GM12878 (cell line): ENCODE measurements at regions not wholly inside any gene's neighbourhood (a gene's known extent, or its start where the extent isn't known, plus 50 kb on each side); places are given as distances from the start of the nearest gene placed in this dataset.

Source experiments
- ATAC-seq: fragments of 200-7000 bp; cut with Tn5 transposase; 3 replicates; pipeline ENCODE4 v1.9.1; 2020; ENCODE audit warnings: mild to moderate bottlenecking, moderate library complexity
- BruUV-seq: library from RNA; stranded (reverse); fragments of 400-500 nt; replicated peaks from 2 replicates; lab custom pipeline; 2021; lab: Mats Ljungman, UMichigan
- CTCF ChIA-PET: fragments of 300-600 bp; sonication (Branson Sonifier 250); formaldehyde crosslinking; extraction: SDS; loops from one replicate; lab custom pipeline; 2021; ENCODE audit warnings: inconsistent platforms; lab: Yijun Ruan, JAX
- POLR2A ChIA-PET: fragments of 350-600 bp; formaldehyde crosslinking; extraction: SDS; loops from one replicate; lab custom pipeline; 2021; ENCODE audit warnings: inconsistent platforms; lab: Charles Lee
- RAD21 ChIA-PET: fragments of 300-600 bp; sonication (Branson Sonifier 250); formaldehyde crosslinking; loops from one replicate; lab custom pipeline; 2023; ENCODE audit warnings: antibody characterized with exemption; ENCODE audit not compliant: unreplicated experiment; lab: Charles Lee
- SMC1A ChIA-PET: fragments of 300-600 bp; sonication (Branson Sonifier 250); formaldehyde crosslinking; loops from one replicate; lab custom pipeline; 2023; ENCODE audit not compliant: unreplicated experiment, uncharacterized antibody; lab: Charles Lee
- DNase-seq: peaks from one replicate; pipeline ENCODE4 v3.0.0-alpha.2; 2011; ENCODE audit warnings: low read depth, low spot score
- FAIRE-seq: peaks from 3 replicates; lab custom pipeline; 2011; peaks lifted over from hg19 to GRCh38; lab: Jason Lieb, UNC
- H2AFZ ChIP-seq: 2 replicates; pipeline ENCODE4 v1.6.0; 2011; ENCODE audit warnings: low read depth, low read length, control low read depth; ENCODE audit not compliant: control insufficient read depth
- H3K27ac ChIP-seq: 2 replicates; pipeline ENCODE4 v1.5.1; 2011; ENCODE audit warnings: control low read depth; ENCODE audit not compliant: control insufficient read depth, insufficient read depth
- H3K27me3 ChIP-seq, 2 experiments: replicated peaks in 1 of 2; 2 replicates each; pipeline versions ENCODE4 v1.6.0 to v1.6.1; 2011; ENCODE audit warnings: low read length in 1 of 2; ENCODE audit not compliant: control insufficient read depth in 2 of 2, insufficient read depth in 2 of 2
- H3K36me3 ChIP-seq, 2 experiments: 2 replicates each; pipeline ENCODE4 v1.5.1; 2011; ENCODE audit warnings: low read length in 1 of 2; ENCODE audit not compliant: control insufficient read depth in 2 of 2, insufficient read depth in 2 of 2
- H3K4me1 ChIP-seq: 2 replicates; pipeline ENCODE4 v1.6.1; 2011; ENCODE audit warnings: mild to moderate bottlenecking, low read length, moderate library complexity, mixed read lengths; ENCODE audit not compliant: control insufficient read depth, insufficient read depth
- H3K4me2 ChIP-seq: 2 replicates; pipeline ENCODE4 v1.6.0; 2011; ENCODE audit warnings: control low read depth; ENCODE audit not compliant: control insufficient read depth, insufficient read depth
- H3K4me3 ChIP-seq: fragments of 200-600 bp; sonication (generic); 2 replicates; pipeline ENCODE4 v1.5.1; 2016
- H3K79me2 ChIP-seq: 2 replicates; pipeline ENCODE4 v1.6.0; 2011; ENCODE audit warnings: low read length; ENCODE audit not compliant: control insufficient read depth, insufficient read depth
- H3K9ac ChIP-seq: 2 replicates; pipeline ENCODE4 v1.8.0; 2011; ENCODE audit warnings: low read length, control low read depth, mixed read lengths; ENCODE audit not compliant: control insufficient read depth, insufficient read depth
- H3K9me3 ChIP-seq: replicated peaks from 3 replicates; pipeline ENCODE4 v1.5.1; 2011; ENCODE audit warnings: mild to moderate bottlenecking, low read length; ENCODE audit not compliant: control insufficient read depth, insufficient read depth
- H4K20me1 ChIP-seq: 2 replicates; pipeline ENCODE4 v1.6.0; 2011; ENCODE audit not compliant: control insufficient read depth, insufficient read depth
- CHD1 ChIP-seq: IDR thresholded peaks from 2 replicates; pipeline ENCODE4 v1.6.1; 2012; ENCODE audit warnings: low read depth, low read length, improper control_type of control experiment
- E2F4 ChIP-seq: IDR thresholded peaks from 2 replicates; pipeline ENCODE4 v1.6.1; 2012; ENCODE audit warnings: low read depth, low read length, improper control_type of control experiment
- HCFC1 ChIP-seq: fragments of 150-350 bp; IDR thresholded peaks from 2 replicates; pipeline ENCODE4 v1.6.1; 2014; ENCODE audit warnings: low read length
- HDAC2 ChIP-seq: fragments of 200-600 bp; sonication (generic); IDR thresholded peaks from 2 replicates; pipeline ENCODE4 v1.6.1; 2017
- MAX ChIP-seq: IDR thresholded peaks from 2 replicates; pipeline ENCODE4 v1.6.1; 2012; ENCODE audit warnings: low read depth, low read length, improper control_type of control experiment
- MEF2B ChIP-seq: fragments of 450-650 bp; IDR thresholded peaks from 2 replicates; pipeline ENCODE4 v1.6.1; 2018; ENCODE audit warnings: mild to moderate bottlenecking, moderate library complexity; ENCODE audit not compliant: partially characterized antibody, poor library complexity, severe bottlenecking
- NBN ChIP-seq: fragments of 450-650 bp; IDR thresholded peaks from 2 replicates; pipeline ENCODE4 v1.6.1; 2016
- PAX5 ChIP-seq: IDR thresholded peaks from 2 replicates; pipeline ENCODE4 v1.6.1; 2011; ENCODE audit warnings: low read depth, low read length, borderline replicate concordance
- POLR2AphosphoS2 ChIP-seq: IDR thresholded peaks from 2 replicates; pipeline ENCODE4 v1.6.1; 2011; ENCODE audit warnings: low read depth, mild to moderate bottlenecking, low read length, improper control_type of control experiment, moderate library complexity
- SIX5 ChIP-seq: IDR thresholded peaks from 2 replicates; pipeline ENCODE4 v1.6.1; 2011; ENCODE audit warnings: mild to moderate bottlenecking, low read depth, low read length, moderate library complexity; ENCODE audit not compliant: severe bottlenecking
- SRF ChIP-seq, 2 experiments: IDR thresholded peaks; 2 replicates each; pipeline ENCODE4 v1.6.1; 2011; ENCODE audit warnings: low read depth in 2 of 2, low read length in 2 of 2, mild to moderate bottlenecking in 1 of 2, moderate library complexity in 1 of 2
- ZBTB40 ChIP-seq: fragments of 450-650 bp; IDR thresholded peaks from 2 replicates; pipeline ENCODE4 v1.6.1; 2016; ENCODE audit warnings: mild to moderate bottlenecking, moderate library complexity, borderline replicate concordance
- ZNF384 ChIP-seq: IDR thresholded peaks from 2 replicates; pipeline ENCODE4 v1.6.1; 2012; ENCODE audit warnings: low read depth, mild to moderate bottlenecking, low read length, improper control_type of control experiment, borderline replicate concordance
- ZNF687 ChIP-seq: fragments of 450-650 bp; IDR thresholded peaks from 2 replicates; pipeline ENCODE4 v1.6.1; 2017; ENCODE audit warnings: mild to moderate bottlenecking, moderate library complexity
- WGBS: methylation state at CpG from one replicate; pipeline ENCODE4 v1.1.6; 2016; ENCODE audit warnings: low lambda C conversion rate; ENCODE audit not compliant: insufficient replicate concordance, insufficient coverage; ENCODE audit errors: missing lambda C conversion rate; 5-methylcytosine and 5-hydroxymethylcytosine counted together
- in situ Hi-C: fragments of 300-500 bp; cut with MboI; formaldehyde crosslinking; loops from 9 replicates; pipeline ENCODE4 v1.14.3; 2018; ENCODE audit warnings: mixed read lengths
- intact Hi-C: fragments of 100-400 bp; cut with micrococcal nuclease; formaldehyde crosslinking; loops from one replicate; pipeline ENCODE4 v1.14.2; 2022; ENCODE audit not compliant: unreplicated experiment

GRCh38 chr14:60363687-60364086 is 114.7 kb downstream of the PPM1A start (continued):
- no peak for TF ChIP-seq ZNF687
- TF ChIP-seq SIX5: no peak

- no peaks in the 10 kb centered on the region for H3K9me3 ChIP-seq
- in situ Hi-C loops: no loop called here
- WGBS: 48% methylated on average over 10 of the region's 10 CpGs
- no peaks in the 10 kb centered on the region for H3K79me2 ChIP-seq
- H3K4me1 ChIP-seq: no peaks in the 10 kb centered on the region
- DNase-seq: no peak
- H3K4me3 ChIP-seq: no peak overlapping the region
- intact Hi-C loops: no loop called here
- no peak overlapping the region for H2AFZ ChIP-seq
- no peaks in the 10 kb centered on the region for H4K20me1 ChIP-seq
- ChIA-PET RAD21 (no interaction called here), SMC1A (interaction anchor here (0.6 kb wide), 1 partner anchor 30 kb away, joined by 3 read pairs; no protein-coding TSS in a partner anchor), CTCF (interaction anchor here (0.6 kb wide), 1 partner anchor 227 kb away, joined by 3 read pairs; no protein-coding TSS in a partner anchor), POLR2A (interaction anchor here (0.6 kb wide), 1 partner anchor 219 kb away, joined by 4 read pairs; no protein-coding TSS in a partner anchor)
- H3K4me2 ChIP-seq: no peak overlapping the region
- H3K27me3 ChIP-seq: no peaks in the 10 kb centered on the region; a peak in 1 of 4 replicates
- no peak overlapping the region for H3K27ac ChIP-seq
- H3K9ac ChIP-seq: no peak overlapping the region
- FAIRE-seq: no peak
- TF ChIP-seq E2F4: no peak
- no peak for TF ChIP-seq PAX5
- TF ChIP-seq POLR2AphosphoS2: no peak
- no peak for TF ChIP-seq ZBTB40
- TF ChIP-seq SRF (IDR thresholded peaks at IDR 0.05; ENCODE audit: low read depth in 2 of 2, low read length in 2 of 2): no peak
- TF ChIP-seq HCFC1: no peak
- no peak for TF ChIP-seq NBN
- TF ChIP-seq HDAC2: no peak
- TF ChIP-seq MEF2B: no peak
- TF ChIP-seq MAX: no peak
- no peak for TF ChIP-seq ZNF384
- TF ChIP-seq CHD1: no peak
- no peak for ATAC-seq
- BruUV-seq: no TSS peak
- H3K36me3 ChIP-seq: no peaks in the 10 kb centered on the region
Measured at GRCh38 chr14:60381909-60382308, 104.0 kb downstream of the C14orf39 start.
